ENCODE measurements at regions not wholly inside any gene's neighbourhood (a gene's known extent, or its start where the extent isn't known, plus 50 kb on each side); places are given as distances from the start of the nearest gene placed in this dataset.

DNA sequence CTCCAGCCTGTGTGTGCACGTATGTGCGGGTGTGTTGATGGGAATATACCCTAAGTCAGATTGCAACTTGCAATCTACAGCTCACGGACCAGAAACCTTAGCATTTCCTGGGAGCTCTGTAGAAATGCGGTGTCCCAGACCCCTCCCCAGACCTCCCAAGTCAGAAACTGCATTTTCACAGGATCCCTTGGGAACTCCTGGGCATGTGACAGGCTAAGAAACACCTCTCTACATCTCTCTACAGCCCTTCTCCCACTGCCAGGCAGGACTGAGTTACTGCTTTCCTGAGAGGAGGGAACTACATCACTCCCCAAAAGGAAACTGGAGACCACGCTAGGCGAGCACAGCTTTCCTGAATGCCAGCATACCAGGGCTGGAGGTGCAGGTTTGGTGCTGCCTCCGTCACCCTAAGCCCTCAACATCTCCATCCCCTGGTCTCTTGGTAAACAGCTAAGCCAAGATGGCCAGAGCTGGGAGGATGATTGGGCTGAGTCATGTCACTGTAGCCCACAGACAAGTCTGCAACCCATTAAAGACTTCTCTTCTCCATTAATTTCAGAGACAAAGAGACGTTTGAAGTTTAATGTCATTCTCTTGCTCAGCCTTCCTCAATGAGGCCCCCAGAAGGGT, 194.4 kb downstream of the BMP7 start:
- ATAC-seq (no peak), DNase-seq (no peak)
- intact Hi-C loops (cut with DNase I, micrococcal nuclease), result no loop called here

DNA sequence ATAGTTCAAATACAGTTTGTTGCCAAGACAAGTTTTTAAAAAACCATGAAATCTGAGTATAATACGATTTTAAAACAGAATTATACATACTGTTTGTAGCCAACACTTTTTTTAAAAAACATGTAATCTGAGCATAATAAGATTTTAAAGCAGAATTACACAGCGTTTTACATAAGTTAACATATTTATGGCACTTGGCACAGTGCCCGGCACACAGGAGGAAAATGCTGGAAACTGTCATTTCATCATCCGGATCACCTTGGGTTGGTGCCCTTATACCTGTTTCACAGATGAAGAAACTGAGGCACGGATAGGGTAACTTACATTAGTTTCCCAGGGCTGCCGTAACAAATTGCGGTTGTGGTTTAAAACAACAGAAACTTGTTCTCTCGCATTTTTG, 193.0 kb downstream of the BMP7 start:
- no peak for DNase-seq
- intact Hi-C loops (cut with DNase I, micrococcal nuclease), result no loop called here
- ATAC-seq, result no peak

DNA sequence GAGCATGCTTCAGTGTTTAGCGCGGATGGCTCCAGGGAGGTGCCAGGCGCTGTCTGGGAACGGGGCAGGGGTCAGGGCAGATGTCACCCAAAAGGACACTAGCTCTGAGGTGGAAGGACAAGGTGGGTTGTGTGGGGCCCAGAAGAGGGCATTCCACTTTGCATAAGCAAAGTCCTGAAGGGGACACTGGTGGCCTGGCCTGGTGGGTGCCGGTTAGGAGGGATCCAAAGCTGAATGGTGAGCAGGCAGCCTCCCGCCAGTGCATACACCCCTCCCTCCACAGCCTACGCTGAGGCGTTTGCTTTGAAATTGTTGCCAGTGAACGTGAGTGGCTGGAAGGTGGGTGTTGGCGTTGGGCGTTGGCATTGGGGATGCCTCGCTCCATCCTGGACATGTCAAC, 192.1 kb downstream of the BMP7 start:
- ATAC-seq (no peak), DNase-seq (no peak)
- intact Hi-C loops (cut with DNase I, micrococcal nuclease), result no loop called here

DNA sequence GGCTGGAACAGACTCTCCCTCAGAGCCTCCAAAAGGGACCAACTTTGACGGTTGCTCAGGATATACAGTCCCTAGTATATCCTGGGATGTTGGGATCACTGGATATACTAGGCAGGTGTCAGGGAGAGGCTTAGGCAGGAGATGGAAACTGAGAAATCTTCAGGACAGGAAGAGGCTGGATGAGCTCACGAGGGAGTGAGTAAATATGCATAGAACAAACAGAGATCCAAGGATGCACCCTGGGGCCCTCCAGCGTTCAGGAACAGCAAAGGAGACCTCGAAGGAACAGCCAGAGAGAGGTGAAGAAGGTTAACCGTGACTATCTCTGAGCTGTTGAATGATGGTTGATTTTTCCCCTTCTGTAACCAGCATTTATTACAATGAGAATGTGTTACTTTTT, 191.3 kb downstream of the BMP7 start:
- no peak for ATAC-seq
- intact Hi-C loops (cut with DNase I, micrococcal nuclease), result no loop called here
- DNase-seq, result no peak

DNA sequence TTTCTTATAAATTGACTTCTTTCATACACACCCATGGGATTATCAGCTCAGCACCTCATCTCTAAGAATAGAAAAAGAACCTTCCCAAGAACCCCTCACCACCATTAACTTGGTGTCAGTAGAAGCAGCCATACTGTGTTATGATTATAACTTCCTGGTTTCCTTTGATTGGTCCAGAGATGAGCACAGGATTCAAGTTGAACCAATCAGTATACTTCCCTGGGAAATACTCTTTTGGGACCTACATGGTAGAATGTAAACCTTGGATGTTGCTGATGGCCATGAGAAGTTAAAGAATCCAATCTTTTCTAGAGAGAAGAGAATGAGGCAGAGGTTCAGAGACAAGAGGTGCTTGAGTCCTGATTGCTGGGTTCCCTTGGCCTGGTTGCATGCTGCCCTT, 190.8 kb downstream of the BMP7 start:
- intact Hi-C loops (cut with DNase I, micrococcal nuclease), result no loop called here
- DNase-seq (no peak), ATAC-seq (no peak)

DNA sequence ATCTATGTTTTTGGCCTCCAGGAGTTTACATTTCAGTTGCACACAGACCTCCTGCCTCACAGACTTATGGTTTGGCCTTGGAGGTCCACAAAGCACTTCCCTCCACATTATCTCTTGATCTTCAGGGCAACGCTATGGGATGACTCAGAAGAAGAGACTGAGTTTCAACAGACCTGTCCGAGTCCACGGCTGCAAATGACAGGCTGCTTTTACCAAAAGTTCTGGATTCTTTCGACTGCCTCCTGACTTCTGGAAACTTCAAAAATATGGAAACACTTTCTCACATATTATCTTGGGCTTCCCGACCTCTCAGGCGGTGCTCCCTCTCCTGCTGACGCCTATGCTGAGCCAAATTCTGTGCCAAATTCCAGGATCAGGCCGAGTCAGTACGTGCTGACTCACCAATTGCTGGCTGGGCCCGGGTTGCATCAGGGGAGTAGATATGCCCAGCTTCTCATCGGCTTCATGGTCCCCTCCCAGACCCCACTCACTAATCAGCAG, 190.2 kb downstream of the BMP7 start:
- ATAC-seq (no peak), DNase-seq (no peak)
- intact Hi-C loops (cut with DNase I, micrococcal nuclease), result no loop called here

DNA sequence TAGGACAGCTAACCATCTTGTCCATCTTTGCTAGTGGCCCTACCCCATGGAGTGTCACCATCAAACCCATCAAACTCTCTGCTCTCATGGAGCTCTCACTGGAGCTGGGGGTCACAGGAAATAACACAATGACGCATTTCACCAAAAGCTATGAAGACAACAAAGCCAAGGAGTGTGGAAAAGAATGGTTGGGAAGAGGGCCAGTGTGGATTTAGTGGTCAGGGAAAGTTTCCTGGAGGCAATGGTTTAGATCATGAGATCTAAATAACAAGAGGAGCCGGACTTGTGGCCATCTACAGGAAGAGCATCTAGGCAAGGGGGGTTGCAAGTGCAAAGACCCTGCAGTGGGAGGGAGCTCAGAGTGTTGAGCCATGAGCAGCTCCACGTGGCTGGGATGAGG, 189.5 kb downstream of the BMP7 start:
- DNase-seq (no peak), ATAC-seq (no peak)
- intact Hi-C loops (cut with DNase I, micrococcal nuclease), result no loop called here

DNA sequence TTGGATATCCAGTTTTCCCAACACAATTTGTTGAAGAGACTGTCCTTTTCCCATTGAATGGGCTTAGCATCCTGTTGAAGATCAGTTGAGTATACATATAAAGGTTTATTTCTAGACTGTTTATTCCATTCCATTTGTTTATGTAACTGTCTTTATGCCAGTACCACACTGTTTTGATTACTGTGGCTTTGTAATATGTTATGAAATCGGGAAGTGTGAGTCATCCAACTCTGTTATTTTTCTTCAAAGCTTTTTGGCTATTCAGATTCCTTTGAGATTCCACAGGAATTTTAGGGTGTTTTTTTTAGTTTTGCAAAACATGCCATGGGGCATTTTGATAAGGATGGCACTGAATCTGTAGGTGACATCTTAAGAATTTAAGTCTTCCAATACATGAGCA, 188.3 kb downstream of the BMP7 start:
- intact Hi-C loops (cut with DNase I, micrococcal nuclease), result no loop called here
- DNase-seq, result no peak
- no peak for ATAC-seq

DNA sequence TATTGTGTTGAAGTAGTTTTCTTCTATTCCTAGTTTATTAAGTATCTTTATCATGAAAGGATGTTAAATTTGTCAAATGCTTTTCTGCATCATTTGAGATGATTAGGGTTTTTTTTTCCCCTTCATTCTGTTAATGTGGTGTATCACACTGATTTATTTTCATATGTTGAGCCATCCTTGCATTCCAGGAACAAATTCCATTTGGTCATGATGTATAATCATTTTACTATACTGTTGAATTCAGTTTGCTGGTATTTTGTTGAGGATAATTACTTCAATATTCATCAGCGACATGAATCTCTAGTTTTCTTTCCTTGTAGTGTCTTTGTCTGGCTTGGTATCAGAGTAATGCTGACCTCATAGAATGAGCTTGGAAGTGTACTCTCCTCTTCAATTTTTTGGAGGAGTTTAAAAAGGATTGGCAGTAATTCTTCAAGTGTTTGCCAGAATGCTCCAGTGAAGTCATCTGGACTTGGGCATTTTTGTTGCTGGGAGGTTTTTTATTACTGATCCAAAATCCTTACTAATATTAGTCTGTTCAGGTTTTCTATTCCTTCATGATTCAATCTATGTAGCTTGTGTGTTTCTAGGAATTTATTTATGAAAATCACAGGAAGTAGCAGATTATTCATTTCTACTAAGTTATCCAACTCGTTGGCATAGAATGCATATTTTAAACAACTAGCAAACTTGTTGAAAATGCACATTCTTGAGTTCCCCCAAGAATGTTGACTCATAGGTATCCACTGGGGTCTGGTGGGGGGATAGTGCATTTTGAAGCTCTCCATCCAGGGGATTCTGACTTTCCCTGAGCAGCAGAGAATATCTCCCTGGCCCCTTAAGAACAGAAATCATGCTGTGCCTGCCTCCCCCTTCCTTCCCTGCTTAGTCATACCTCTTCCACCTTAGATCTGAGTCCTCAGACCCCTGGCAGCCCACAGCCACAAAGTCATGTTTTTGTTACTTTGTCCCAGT, 187.1 kb downstream of the BMP7 start:
- intact Hi-C loops (cut with DNase I, micrococcal nuclease), result no loop called here
- DNase-seq (no peak), ATAC-seq (no peak)

DNA sequence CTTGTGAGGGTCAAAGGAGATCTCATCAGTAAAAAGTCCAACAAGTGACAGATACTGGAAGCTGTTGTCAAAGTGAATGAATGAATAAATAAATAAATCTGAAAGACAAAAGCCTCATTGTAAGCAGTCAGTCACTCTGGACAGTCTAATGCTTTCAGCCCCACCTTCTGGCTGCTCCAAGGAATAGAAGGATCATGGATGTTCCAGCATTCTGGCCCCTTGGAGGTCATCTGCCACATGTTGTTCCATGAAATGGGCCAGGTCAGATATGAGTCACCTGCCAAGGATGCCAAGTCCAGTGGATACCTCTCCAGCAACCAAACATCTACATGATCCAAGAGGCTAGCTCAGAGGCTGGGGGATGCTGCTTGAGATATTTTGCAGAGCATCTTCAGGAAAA, 185.6 kb downstream of the BMP7 start:
- DNase-seq (no peak), ATAC-seq (no peak)
- intact Hi-C loops (cut with DNase I, micrococcal nuclease), result no loop called here

DNA sequence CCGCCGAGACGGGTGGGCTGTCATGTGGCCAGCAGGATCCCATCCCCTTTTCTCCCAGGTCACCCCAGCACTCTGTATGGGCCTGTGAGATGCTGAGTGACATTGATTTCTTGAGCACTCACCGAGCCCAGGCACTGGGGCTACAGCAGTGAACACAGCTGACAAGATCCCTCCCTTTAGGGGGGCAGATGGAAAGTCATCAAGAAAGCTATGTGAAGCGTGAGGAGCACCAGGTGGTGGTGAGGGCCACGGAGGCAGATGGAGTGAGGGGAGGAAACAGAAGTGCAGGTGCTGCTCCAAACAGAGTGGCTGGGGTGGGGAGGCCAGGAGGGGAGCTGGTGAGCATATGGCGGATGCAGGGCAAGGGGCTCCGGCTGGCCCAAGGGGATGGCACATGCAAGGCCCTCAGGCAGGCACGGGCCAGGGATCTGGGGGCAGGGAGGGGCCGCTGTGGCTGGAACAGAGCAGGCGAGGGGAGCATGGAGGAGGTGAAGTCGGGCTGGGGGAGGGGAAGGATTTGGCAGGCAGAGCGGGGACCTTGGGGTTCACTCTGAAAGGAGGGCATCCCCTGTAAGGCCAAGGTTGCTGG, 184.0 kb downstream of the BMP7 start:
- ATAC-seq, result no peak
- intact Hi-C loops (cut with DNase I, micrococcal nuclease), result no loop called here
- DNase-seq, result no peak

DNA sequence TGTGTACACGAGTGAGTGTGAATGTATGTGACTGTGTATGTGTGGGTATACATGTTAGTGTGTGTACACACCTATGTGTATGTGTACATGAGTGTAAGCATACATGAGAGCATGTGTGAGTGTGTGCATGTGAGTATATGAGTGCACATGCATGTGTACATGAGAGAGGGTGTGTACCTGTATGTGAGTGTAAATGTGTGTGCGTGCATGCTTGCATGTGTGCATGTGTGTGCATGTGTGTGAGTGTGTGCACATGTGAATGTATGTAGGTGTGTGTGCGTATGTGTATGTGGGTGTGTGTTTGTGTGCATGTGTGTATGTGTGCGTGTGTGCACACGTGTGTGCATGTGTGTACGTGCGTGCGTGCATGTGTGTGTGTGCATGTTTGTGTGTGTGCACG, 183.4 kb downstream of the BMP7 start:
- no peak for DNase-seq
- ATAC-seq, result no peak
- intact Hi-C loops (cut with DNase I, micrococcal nuclease), result no loop called here

DNA sequence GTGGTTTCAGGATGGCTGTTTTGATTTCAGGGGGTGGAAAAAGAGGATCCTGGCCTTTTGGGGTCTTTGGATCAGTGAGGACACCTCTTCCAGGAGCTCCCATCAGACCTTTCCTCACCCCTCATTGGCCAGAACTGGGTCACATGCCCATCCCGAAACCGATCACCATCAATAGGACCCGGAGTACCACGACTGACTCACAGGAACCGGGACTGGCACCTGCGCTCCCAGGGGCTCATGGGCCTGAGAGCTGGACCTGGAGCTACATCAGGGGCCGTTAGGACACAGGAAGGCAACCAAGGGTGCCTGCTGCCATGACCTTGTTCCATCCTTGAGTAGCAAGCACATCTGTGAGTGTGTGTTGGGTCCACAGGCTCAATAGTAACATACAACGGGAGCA, 180.4 kb downstream of the BMP7 start:
- no peak for DNase-seq
- intact Hi-C loops (cut with DNase I, micrococcal nuclease), result no loop called here
- no peak for ATAC-seq

DNA sequence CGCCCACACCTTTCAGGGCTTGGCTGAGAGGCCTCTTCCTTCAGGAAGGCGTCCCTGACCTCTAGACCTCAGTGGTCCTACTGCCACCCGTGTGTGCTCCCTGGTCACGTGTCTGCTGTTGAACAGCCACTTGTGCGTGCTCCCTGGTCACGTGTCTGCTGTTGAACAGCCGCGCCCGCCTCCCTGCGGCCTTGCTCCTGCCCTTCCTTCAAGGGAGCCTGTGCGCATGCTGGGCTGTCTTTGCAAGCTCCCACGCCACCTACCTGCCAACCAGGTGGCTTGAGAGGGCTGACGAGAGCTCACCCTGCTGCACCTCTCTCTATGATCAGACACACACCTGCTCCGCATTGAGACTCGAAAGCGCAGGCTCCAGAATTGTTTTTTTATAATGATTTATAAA, 179.3 kb downstream of the BMP7 start:
- intact Hi-C loops (cut with DNase I, micrococcal nuclease), result no loop called here

DNA sequence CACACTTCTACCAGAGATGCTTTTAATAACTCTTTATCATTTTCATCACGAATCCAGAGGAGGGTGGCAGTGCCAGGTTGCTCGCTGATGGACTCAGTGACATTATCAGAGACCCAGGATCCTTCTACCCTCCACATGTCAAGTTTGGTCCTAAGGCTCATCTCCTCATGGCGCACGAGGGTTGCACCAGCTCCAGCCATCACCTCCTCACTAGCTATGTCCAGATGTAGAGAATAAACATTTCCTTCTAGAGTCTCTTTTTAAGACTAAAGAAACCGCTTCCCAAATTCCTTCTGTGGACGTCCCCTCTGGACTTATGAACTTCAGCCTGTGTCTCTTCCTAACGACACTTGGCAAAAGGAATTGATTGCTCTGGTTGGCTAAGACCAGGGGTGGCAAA, 178.7 kb downstream of the BMP7 start:
- ATAC-seq, result no peak
- no peak for DNase-seq
- intact Hi-C loops (cut with DNase I, micrococcal nuclease), result loop anchor here in 1 of 2 donors (2.0 kb wide), 1 partner anchor 259 kb away; no protein-coding TSS in a partner anchor

More for the DNA sequence above, 179.3 kb downstream of the BMP7 start:
- ATAC-seq, result peak; percentile 30
- DNase-seq, result no peak

DNA sequence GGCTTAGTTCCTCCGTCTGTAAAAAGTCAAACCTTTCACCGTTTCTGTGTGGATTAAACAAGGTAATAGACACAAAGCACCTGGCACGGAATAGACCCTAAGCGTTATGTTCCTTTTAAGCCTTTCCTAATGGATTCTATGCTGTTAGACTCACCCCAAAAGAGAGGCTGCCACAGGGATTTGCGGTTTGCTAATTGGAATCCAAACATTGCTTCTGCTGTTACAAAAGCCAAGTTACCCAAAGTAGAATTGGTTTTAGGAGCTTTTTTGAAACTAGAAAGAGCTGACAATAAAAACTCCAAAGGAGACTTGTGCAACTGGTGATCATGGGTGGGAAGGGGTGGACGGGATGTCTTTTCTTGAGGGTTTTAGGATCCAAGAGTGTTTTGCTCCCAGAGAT, 178.0 kb downstream of the BMP7 start:
- intact Hi-C loops (cut with DNase I, micrococcal nuclease), result loop anchor here in 1 of 2 donors (2.0 kb wide), 1 partner anchor 258 kb away; no protein-coding TSS in a partner anchor
- DNase-seq (no peak), ATAC-seq (no peak)

DNA sequence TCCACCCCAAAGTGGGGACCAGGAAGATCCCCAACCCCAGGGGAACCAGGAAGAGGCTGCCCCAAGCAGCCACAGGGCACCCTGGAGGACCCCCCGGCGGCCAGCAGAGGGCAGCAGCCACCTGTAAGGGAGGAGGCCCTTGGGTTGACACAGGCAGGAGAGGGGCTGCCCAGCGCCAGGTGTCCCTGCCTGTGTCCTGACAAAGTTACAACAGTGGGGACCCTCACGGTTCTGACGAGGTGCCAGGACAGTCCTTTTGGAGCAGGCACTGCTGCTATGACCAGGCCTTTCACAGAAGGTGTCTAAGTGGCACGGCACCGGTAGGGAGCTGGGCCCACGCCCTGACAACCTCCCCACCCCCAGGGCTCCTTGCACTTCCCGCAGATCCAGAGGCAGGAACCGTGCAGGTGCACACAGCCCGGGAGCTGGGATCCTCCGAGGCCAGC, 176.7 kb downstream of the BMP7 start:
- ATAC-seq (peak; percentile 86), DNase-seq (peak; percentile 49 to 81)
- intact Hi-C loops (cut with DNase I, micrococcal nuclease), result loop anchor here (2.0 to 5.0 kb wide), 2 partner anchors 257 to 263 kb away; partner anchors contain the start of gene RAE1 (in 1 of the 2)

DNA sequence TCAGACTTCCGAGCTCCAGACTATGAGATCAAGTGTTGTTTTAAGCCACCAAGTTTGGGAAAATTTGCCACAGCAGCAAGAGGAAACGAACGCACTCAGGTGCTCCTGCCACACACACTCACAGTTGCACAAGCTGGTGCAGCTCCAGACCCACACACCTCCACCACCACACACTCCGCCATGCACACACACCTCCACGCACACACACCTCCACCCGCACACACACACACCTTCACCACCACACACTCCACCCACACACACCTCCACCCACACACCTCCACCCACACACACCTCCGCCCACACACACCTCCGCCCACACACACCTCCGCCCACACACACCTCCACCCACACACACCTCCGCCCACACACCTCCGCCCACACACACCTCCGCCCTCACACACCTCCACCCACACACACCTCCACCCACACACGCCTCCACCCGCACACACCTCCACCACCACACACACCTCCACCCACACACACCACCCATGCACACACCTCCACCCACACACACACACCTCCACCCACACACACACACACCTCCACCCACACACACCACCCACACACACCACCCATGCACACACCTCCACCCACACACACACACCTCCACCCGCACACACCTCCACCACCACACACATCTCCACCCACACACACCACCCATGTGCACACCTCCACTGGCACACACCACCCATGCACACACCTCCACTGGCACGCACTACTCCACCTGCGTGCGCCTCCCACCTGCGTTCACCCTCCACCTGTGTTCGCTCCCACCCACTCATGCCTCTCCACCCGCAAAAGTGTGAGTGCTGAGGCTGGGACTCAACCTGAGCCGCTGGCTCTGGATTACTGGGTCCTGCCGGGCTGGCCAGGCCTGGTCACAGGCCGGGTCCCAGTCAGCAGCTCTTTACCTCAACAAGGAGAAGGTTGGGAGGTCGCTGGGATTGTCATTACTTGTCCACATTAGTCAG, 175.6 kb downstream of the BMP7 start:
- intact Hi-C loops (cut with DNase I, micrococcal nuclease), result loop anchor here in 1 of 2 donors (5.0 kb wide), 1 partner anchor 261 kb away; the partner anchor contains the start of gene RAE1
- DNase-seq, result no peak
- ATAC-seq, result no peak

Data from left colon (tissue), 2 donors.